AG10803 (cell line): ENCODE measurements at regions not wholly inside any gene's neighbourhood (a gene's known extent, or its start where the extent isn't known, plus 50 kb on each side); places are given as distances from the start of the nearest gene placed in this dataset.

Experiments
- DNase-seq: peaks from one replicate; pipeline ENCODE4 v3.0.0; 2010; ENCODE audit warnings: low read depth
- H3K4me3 ChIP-seq: 2 replicates; pipeline ENCODE4 v1.5.1; 2011; ENCODE audit warnings: mild to moderate bottlenecking, low read length, control low read depth
- TF ChIP-seq, protein P1 (sequence below): conservative IDR thresholded peaks from 2 replicates; pipeline ENCODE4 v1.5.1; 2011; ENCODE audit warnings: mild to moderate bottlenecking, low read length, control low read depth, inconsistent platforms

DNA sequence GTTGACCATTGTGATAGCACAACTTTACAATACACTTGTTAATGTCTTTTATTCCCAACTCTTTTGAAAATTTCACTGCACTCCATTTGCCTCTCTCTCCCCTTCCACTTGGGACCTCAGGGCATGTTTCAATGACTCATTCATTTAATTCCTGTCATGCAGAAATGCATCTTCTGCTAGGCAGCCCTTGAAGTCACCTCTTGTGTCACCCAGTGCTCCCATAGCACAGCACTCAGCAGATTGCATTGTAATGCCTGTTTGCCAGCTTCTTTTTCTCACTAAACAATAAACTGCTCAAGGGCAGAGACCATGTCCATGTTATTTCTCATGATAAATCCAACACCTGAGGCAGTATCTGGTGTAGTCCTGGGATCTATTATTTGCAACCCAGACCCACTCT, 85.9 kb upstream of the ACSL3 start:
- TF ChIP-seq, protein P1, sequence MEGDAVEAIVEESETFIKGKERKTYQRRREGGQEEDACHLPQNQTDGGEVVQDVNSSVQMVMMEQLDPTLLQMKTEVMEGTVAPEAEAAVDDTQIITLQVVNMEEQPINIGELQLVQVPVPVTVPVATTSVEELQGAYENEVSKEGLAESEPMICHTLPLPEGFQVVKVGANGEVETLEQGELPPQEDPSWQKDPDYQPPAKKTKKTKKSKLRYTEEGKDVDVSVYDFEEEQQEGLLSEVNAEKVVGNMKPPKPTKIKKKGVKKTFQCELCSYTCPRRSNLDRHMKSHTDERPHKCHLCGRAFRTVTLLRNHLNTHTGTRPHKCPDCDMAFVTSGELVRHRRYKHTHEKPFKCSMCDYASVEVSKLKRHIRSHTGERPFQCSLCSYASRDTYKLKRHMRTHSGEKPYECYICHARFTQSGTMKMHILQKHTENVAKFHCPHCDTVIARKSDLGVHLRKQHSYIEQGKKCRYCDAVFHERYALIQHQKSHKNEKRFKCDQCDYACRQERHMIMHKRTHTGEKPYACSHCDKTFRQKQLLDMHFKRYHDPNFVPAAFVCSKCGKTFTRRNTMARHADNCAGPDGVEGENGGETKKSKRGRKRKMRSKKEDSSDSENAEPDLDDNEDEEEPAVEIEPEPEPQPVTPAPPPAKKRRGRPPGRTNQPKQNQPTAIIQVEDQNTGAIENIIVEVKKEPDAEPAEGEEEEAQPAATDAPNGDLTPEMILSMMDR = no peak
- no peak overlapping the region for H3K4me3 ChIP-seq
- DNase-seq = no peak

DNA sequence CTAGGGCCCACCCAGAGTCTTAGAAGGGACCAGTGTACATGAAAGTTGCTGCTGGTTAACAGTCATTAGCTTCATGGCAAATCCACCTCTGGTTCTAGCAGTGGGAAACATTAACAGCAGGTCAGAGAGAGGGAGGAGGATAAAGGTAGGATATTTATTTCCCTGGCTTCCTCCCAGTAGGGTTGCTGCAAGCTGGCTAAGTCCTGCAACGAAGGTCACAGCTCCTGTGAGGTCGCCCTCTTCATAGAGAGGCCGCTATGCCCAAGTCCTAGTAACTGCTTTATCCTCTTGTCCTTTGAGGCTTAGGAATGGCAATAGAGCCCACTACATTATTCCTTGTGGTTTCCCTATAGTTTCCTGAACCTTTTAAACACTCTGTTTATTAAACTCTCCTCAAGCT, 84.0 kb upstream of the ACSL3 start:
- no peak for DNase-seq
- no peak overlapping the region for H3K4me3 ChIP-seq
- TF ChIP-seq, protein P1 = no peak

DNA sequence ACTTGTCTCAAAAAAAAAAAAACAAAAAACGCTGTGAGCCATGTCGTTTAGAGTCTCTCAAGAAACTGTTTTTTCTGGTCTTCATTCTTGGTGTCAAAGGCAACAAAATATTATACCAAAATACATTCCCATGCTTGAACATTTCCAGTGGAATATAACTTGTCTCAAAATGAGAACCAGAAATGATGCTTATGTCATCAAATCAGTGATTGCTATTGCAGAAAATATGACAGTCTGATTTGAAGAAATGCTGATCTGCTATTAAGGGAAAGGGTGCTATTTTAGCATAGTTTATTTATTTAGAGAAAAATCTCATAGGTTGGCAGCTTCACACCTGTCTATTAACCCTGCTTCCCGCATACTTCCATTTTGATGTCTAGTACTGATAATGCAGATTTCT, 82.4 kb upstream of the ACSL3 start:
- TF ChIP-seq, protein P1 = no peak
- DNase-seq = no peak
- H3K4me3 ChIP-seq = no peak overlapping the region

DNA sequence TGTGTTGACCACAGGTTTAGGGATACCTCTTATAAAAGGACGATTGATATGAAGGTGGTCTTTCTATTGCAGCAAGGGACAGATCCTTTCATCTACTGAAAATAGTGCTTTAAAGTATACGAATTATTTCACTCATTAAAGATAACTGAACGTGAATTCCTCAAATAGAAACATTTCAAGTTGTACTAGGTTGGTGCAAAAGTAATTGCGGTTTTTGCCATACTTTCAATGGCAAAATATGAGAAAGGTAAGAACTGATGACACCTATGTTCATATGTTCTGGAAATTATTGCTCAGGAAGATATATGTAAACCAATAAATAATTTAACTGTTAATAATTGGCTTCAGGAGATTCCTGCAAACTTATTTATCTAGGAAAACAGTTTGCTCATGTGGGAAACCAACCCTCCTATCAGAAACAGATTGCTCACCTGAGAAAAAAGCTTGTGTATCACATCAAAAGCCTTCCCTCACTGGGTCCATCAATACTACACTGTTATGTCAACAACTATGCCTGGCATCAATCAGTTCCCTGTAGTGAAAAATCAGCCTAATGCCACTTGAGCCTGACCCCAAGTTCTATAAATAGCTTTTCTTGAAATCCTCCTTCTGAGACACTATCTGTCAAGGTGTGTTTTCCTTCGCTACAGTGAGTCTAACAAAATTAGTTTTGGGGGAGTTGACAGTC, 81.5 kb upstream of the ACSL3 start:
- no peak overlapping the region for H3K4me3 ChIP-seq
- TF ChIP-seq, protein P1 = no peak
- no peak for DNase-seq

DNA sequence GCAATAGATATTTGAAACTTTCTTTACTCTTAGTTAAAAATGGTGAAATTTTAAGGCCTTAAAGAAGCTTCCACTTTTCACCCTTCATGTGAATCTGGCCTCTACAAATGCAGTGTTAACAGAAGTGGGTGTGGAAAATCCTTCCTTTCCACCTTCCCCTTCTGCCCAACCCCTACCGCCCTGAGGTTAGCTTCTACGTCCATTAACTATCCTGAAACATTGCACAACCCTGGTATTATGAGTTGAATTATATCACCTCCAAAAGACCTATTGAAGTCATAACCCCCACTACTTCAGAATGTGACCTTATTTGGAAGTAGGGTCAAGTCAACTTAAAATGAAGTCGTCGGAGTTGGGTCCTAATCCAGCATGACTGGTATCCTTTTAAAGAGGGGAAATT, 80.8 kb upstream of the ACSL3 start:
- DNase-seq = no peak
- no peak overlapping the region for H3K4me3 ChIP-seq
- TF ChIP-seq, protein P1 = no peak

DNA sequence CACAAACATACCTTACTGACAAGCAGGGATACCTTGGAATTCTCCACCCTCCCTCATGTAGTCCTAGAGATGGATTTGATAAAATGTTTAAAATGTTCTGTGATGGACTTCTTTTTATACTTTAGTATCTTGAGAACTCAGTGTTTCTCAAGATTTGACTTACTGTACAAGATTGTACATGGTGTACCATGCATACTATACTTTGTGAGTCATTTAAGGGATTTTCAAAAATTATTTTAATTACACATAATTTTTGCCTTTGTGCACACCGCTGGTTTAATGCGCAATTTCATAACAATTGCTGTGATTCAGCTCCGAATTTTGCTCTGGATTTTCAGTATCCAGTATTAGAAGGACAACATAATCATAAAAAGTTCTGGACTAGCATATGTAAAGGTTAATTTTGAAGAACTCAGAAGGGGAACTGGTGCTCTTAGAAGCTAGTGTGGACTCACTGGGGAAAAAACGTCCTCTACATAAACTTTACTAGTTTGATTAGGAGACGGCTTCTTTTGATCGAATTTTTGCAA, 78.6 kb upstream of the ACSL3 start:
- no peak overlapping the region for H3K4me3 ChIP-seq
- no peak for DNase-seq
- TF ChIP-seq, protein P1 = no peak

DNA sequence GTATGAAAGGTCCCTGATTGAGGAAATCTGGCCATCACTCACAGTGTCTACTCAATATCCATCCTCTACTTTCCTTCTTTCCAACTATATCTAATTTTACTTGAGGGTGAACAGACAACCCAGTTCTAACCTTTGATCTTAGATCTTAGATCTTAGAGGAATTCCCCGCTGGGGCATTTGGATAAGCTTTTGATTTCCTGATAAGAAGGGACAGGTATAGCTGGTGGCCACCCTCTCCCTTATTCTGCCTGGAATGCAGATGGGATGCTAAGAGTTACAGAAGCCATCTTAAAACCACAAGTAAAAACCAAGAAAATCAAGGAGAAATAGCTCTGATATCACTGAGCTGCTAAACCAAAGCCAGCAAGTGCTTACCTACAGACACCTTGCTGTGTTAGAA, 77.2 kb upstream of the ACSL3 start:
- H3K4me3 ChIP-seq = no peak overlapping the region
- DNase-seq = no peak
- TF ChIP-seq, protein P1 = no peak
